GM12878 (cell line): ENCODE measurements at regions not wholly inside any gene's neighbourhood (a gene's known extent, or its start where the extent isn't known, plus 50 kb on each side); places are given as distances from the start of the nearest gene placed in this dataset.

Source experiments
- CEBPB ChIP-seq, 2 experiments: fragments of 150-350 bp in 1 of 2; IDR thresholded peaks; 2 replicates each; pipeline ENCODE4 v1.6.1; 2012 to 2014; ENCODE audit warnings: low read depth in 2 of 2, low read length in 2 of 2, borderline replicate concordance in 1 of 2, inconsistent platforms in 1 of 2
- CTCF ChIP-seq, 3 experiments: IDR thresholded peaks in 2 of 3; conservative IDR thresholded peaks in 1 of 3; 2 replicates each; pipeline ENCODE4 v1.5.1; 2011; ENCODE audit warnings: low read depth in 3 of 3, low read length in 3 of 3, mild to moderate bottlenecking in 3 of 3, control low read depth in 2 of 3, moderate library complexity in 2 of 3, inconsistent platforms in 1 of 3, mixed read lengths in 1 of 3; ENCODE audit not compliant: control insufficient read depth in 2 of 3, insufficient read depth in 1 of 3; ENCODE audit errors: extremely low read depth in 1 of 3
- E2F4 ChIP-seq: IDR thresholded peaks from 2 replicates; pipeline ENCODE4 v1.6.1; 2012; ENCODE audit warnings: low read depth, low read length, improper control_type of control experiment
- ETV6 ChIP-seq, 2 experiments: fragments of 450-650 bp in 1 of 2; IDR thresholded peaks in 1 of 2; conservative IDR thresholded peaks in 1 of 2; 2 replicates each; pipeline ENCODE4 v1.6.1; 2014; ENCODE audit warnings: antibody characterized with exemption in 1 of 2, borderline replicate concordance in 1 of 2, low read depth in 1 of 2, mild to moderate bottlenecking in 1 of 2, moderate library complexity in 1 of 2
- EZH2 ChIP-seq: IDR thresholded peaks from 2 replicates; pipeline ENCODE4 v1.6.1; 2012; ENCODE audit warnings: low read depth, mild to moderate bottlenecking, control low read depth, inconsistent platforms, low read length, borderline replicate concordance; ENCODE audit not compliant: control insufficient read depth
- IKZF2 ChIP-seq, 2 experiments: fragments of 450-650 bp; IDR thresholded peaks; 2 replicates each; pipeline ENCODE4 v1.6.1; 2017; ENCODE audit warnings: mild to moderate bottlenecking in 2 of 2, moderate library complexity in 2 of 2
- LARP7 ChIP-seq: fragments of 450-650 bp; IDR thresholded peaks from 2 replicates; pipeline ENCODE4 v1.6.1; 2017; ENCODE audit warnings: mild to moderate bottlenecking
- MAX ChIP-seq: IDR thresholded peaks from 2 replicates; pipeline ENCODE4 v1.6.1; 2012; ENCODE audit warnings: low read depth, low read length, improper control_type of control experiment
- POLR2A ChIP-seq: IDR thresholded peaks from 2 replicates; pipeline ENCODE4 v1.6.1; 2011; ENCODE audit warnings: low read depth, mild to moderate bottlenecking, low read length
- POLR2AphosphoS5 ChIP-seq: IDR thresholded peaks from 2 replicates; pipeline ENCODE4 v1.6.1; 2011; ENCODE audit warnings: mild to moderate bottlenecking, low read length, inconsistent platforms
- RCOR1 ChIP-seq: conservative IDR thresholded peaks from 2 replicates; pipeline ENCODE4 v1.6.1; 2012; ENCODE audit warnings: low read depth, low read length, improper control_type of control experiment
- SREBF1 ChIP-seq: IDR thresholded peaks from 2 replicates; pipeline ENCODE4 v1.6.1; 2012; ENCODE audit warnings: mild to moderate bottlenecking, low read length
- ZNF24 ChIP-seq: fragments of 450-650 bp; IDR thresholded peaks from 2 replicates; pipeline ENCODE4 v1.6.1; 2017; ENCODE audit warnings: antibody characterized with exemption, mild to moderate bottlenecking

GRCh38 chr9:94173632-94174031 lies 85.5 kb upstream of the ZNF169 start:
- TF ChIP-seq CTCF (IDR thresholded peaks at IDR 0.05 in 2 of 3, conservative IDR thresholded peaks at IDR 0.05 in 1 of 3; ENCODE audit: control insufficient read depth in 2 of 3, extremely low read depth in 1 of 3, insufficient read depth in 1 of 3, low read depth in 3 of 3, low read length in 3 of 3), result no peak
- no peak for TF ChIP-seq POLR2A
- no peak for TF ChIP-seq LARP7
- TF ChIP-seq E2F4, result no peak
- TF ChIP-seq ETV6 (conservative IDR thresholded peaks at IDR 0.05 in 1 of 2, IDR thresholded peaks at IDR 0.05 in 1 of 2; ENCODE audit: borderline replicate concordance in 1 of 2, low read depth in 1 of 2), result no peak
- TF ChIP-seq ZNF24, result no peak
- TF ChIP-seq RCOR1, result no peak
- TF ChIP-seq POLR2AphosphoS5, result no peak
- TF ChIP-seq CEBPB (IDR thresholded peaks at IDR 0.05; ENCODE audit: borderline replicate concordance in 1 of 2, low read depth in 2 of 2, low read length in 2 of 2), result no peak
- no peak for TF ChIP-seq IKZF2 (IDR thresholded peaks at IDR 0.05)
- TF ChIP-seq EZH2, result no peak
- no peak for TF ChIP-seq SREBF1
- TF ChIP-seq MAX, result no peak
